Vagina (tissue), 2 donors: ENCODE measurements at regions not wholly inside any gene's neighbourhood (a gene's known extent, or its start where the extent isn't known, plus 50 kb on each side); places are given as distances from the start of the nearest gene placed in this dataset.

ENCODE experiments used
- POLR2A ChIP-seq, 2 donors: fragments of 450-650 bp; IDR thresholded peaks; one replicate each; pipeline ENCODE4 v1.6.1; 2017; ENCODE audit warnings: antibody characterized with exemption in 2 of 2, mild to moderate bottlenecking in 2 of 2, moderate library complexity in 2 of 2
- TF ChIP-seq, protein P1 (sequence below), 3 experiments: fragments of 450-650 bp in 2 of 3; fragments of 200-600 bp in 1 of 3; sonication (generic) in 1 of 3; IDR thresholded peaks; one replicate each; pipeline ENCODE4 v1.5.1; 2017 to 2019; ENCODE audit warnings: antibody characterized with exemption in 3 of 3, mild to moderate bottlenecking in 2 of 3, moderate library complexity in 2 of 3

DNA sequence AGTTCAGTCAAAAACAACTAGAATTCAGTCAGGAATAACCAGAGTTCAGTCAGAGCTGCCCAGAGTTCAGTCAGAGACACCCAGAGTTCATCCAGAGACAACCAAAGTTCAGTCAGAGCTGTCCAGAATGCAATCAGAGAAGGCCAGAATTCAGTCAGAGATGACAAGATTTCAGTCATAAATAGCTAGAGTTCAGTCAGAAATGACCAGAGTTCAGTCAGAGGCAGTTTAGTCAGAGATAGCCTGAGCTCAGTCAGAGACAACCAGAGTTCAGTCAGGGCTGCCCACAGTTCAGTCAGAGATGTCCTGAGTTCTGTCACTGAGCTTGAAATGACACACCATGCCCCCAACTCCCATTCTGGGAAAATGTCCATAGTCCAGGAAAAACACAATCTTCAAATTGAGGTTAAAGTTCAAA is 1102.8 kb downstream of the BCL11B start:
- TF ChIP-seq, protein P1, sequence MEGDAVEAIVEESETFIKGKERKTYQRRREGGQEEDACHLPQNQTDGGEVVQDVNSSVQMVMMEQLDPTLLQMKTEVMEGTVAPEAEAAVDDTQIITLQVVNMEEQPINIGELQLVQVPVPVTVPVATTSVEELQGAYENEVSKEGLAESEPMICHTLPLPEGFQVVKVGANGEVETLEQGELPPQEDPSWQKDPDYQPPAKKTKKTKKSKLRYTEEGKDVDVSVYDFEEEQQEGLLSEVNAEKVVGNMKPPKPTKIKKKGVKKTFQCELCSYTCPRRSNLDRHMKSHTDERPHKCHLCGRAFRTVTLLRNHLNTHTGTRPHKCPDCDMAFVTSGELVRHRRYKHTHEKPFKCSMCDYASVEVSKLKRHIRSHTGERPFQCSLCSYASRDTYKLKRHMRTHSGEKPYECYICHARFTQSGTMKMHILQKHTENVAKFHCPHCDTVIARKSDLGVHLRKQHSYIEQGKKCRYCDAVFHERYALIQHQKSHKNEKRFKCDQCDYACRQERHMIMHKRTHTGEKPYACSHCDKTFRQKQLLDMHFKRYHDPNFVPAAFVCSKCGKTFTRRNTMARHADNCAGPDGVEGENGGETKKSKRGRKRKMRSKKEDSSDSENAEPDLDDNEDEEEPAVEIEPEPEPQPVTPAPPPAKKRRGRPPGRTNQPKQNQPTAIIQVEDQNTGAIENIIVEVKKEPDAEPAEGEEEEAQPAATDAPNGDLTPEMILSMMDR (IDR thresholded peaks at IDR 0.05), result no peak
- no peak for TF ChIP-seq POLR2A (IDR thresholded peaks at IDR 0.05)
